Mesenchymal stem cell (in vitro differentiated cells and primary cell): ENCODE measurements at regions not wholly inside any gene's neighbourhood (a gene's known extent, or its start where the extent isn't known, plus 50 kb on each side); places are given as distances from the start of the nearest gene placed in this dataset.

Experiments
- DNase-seq: peaks from one replicate; pipeline ENCODE4 v3.0.0-alpha.2; 2013
- H2AFZ ChIP-seq: one replicate; pipeline ENCODE4 v1.6.1; 2013; ENCODE audit warnings: low read depth, mild to moderate bottlenecking, control low read depth, inconsistent platforms, low read length, moderate library complexity
- H2AK5ac ChIP-seq: 2 replicates; pipeline ENCODE4 v1.6.1; 2013; ENCODE audit warnings: low read length, moderate library complexity, mild to moderate bottlenecking, inconsistent platforms; ENCODE audit not compliant: severe bottlenecking
- H2BK120ac ChIP-seq: one replicate; pipeline ENCODE4 v1.6.1; 2013; ENCODE audit warnings: low read depth, mild to moderate bottlenecking, inconsistent platforms, low read length, moderate library complexity
- H2BK12ac ChIP-seq, 2 experiments: one replicate each; pipeline ENCODE4 v1.6.1; 2013; ENCODE audit warnings: inconsistent platforms in 2 of 2, low read length in 2 of 2, mild to moderate bottlenecking in 2 of 2, moderate library complexity in 2 of 2, control low read depth in 1 of 2
- H2BK15ac ChIP-seq: one replicate; pipeline ENCODE4 v1.6.1; 2013; ENCODE audit warnings: mild to moderate bottlenecking, low read depth, inconsistent platforms; ENCODE audit not compliant: poor library complexity, severe bottlenecking
- H2BK5ac ChIP-seq: 2 replicates; pipeline ENCODE4 v1.6.1; 2013; ENCODE audit warnings: low read depth, mild to moderate bottlenecking, low read length, control low read depth, inconsistent platforms; ENCODE audit not compliant: poor library complexity, severe bottlenecking
- H3K14ac ChIP-seq, 2 experiments: one replicate each; pipeline ENCODE4 v1.6.1; 2013; ENCODE audit warnings: inconsistent platforms in 2 of 2, low read length in 2 of 2, control low read depth in 1 of 2, mild to moderate bottlenecking in 1 of 2, moderate library complexity in 1 of 2
- H3K18ac ChIP-seq, 2 experiments: one replicate each; pipeline ENCODE4 v1.6.1; 2013; ENCODE audit warnings: inconsistent platforms in 2 of 2, low read length in 2 of 2, control low read depth in 1 of 2, low read depth in 1 of 2, mild to moderate bottlenecking in 1 of 2
- H3K23ac ChIP-seq, 2 experiments: one replicate each; pipeline ENCODE4 v1.6.1; 2013; ENCODE audit warnings: inconsistent platforms in 2 of 2, low read length in 2 of 2, mild to moderate bottlenecking in 2 of 2, moderate library complexity in 2 of 2, control low read depth in 1 of 2
- H3K27ac ChIP-seq: 2 replicates; pipeline ENCODE4 v1.5.1; 2013; ENCODE audit warnings: mild to moderate bottlenecking, moderate library complexity, low read length, control low read depth, inconsistent platforms; ENCODE audit not compliant: poor library complexity, severe bottlenecking
- H3K27me3 ChIP-seq, 2 experiments: 2 replicates each; pipeline versions ENCODE4 v1.6.1 to v1.7.0; 2013; ENCODE audit warnings: low read length in 2 of 2, mild to moderate bottlenecking in 2 of 2, moderate library complexity in 2 of 2, control low read depth in 1 of 2, inconsistent platforms in 1 of 2; ENCODE audit not compliant: control insufficient read depth in 1 of 2, insufficient read depth in 1 of 2
- H3K36me3 ChIP-seq, 2 experiments: 2 replicates each; pipeline versions ENCODE4 v1.6.1 to v1.7.0; 2013; ENCODE audit warnings: low read length in 2 of 2, control low read depth in 1 of 2, inconsistent platforms in 1 of 2, low read depth in 1 of 2, mild to moderate bottlenecking in 1 of 2; ENCODE audit not compliant: insufficient read depth in 2 of 2, control insufficient read depth in 1 of 2
- H3K4ac ChIP-seq, 2 experiments: one replicate each; pipeline ENCODE4 v1.6.1; 2013; ENCODE audit warnings: inconsistent platforms in 2 of 2, low read length in 2 of 2, mild to moderate bottlenecking in 2 of 2, moderate library complexity in 2 of 2, control low read depth in 1 of 2, low read depth in 1 of 2
- H3K4me1 ChIP-seq: 2 replicates; pipeline ENCODE4 v1.6.1; 2013; ENCODE audit warnings: low read depth, low read length, control low read depth; ENCODE audit not compliant: control insufficient read depth, insufficient read depth
- H3K4me2 ChIP-seq: 2 replicates; pipeline ENCODE4 v1.6.1; 2013; ENCODE audit warnings: low read length, mild to moderate bottlenecking, inconsistent platforms; ENCODE audit not compliant: poor library complexity, severe bottlenecking
- H3K4me3 ChIP-seq, 2 experiments: 2 replicates each; pipeline versions ENCODE4 v1.5.1 to v1.7.0; 2013; ENCODE audit warnings: low read length in 2 of 2, mild to moderate bottlenecking in 2 of 2, control low read depth in 1 of 2, low read depth in 1 of 2; ENCODE audit not compliant: insufficient read depth in 1 of 2
- H3K79me1 ChIP-seq: replicated peaks from 2 replicates; pipeline ENCODE4 v1.6.1; 2013; ENCODE audit warnings: mild to moderate bottlenecking, control low read depth, low read length, inconsistent platforms; ENCODE audit not compliant: poor library complexity, severe bottlenecking
- H3K9ac ChIP-seq: 2 replicates; pipeline ENCODE4 v1.7.0; 2013; ENCODE audit warnings: mild to moderate bottlenecking, low read length, moderate library complexity
- H3K9me3 ChIP-seq: 2 replicates; pipeline ENCODE4 v1.7.0; 2013; ENCODE audit warnings: mild to moderate bottlenecking, low read length; ENCODE audit not compliant: control insufficient read depth
- H4K8ac ChIP-seq: one replicate; pipeline ENCODE4 v1.6.1; 2013; ENCODE audit warnings: inconsistent platforms, mild to moderate bottlenecking, low read length, moderate library complexity
- H4K91ac ChIP-seq: one replicate; pipeline ENCODE4 v1.6.1; 2013; ENCODE audit warnings: mild to moderate bottlenecking, low read length, inconsistent platforms
- WGBS: methylation state at CpG from one replicate; pipeline ENCODE4 v1.1.7; 2013; ENCODE audit warnings: mixed read lengths; 5-methylcytosine and 5-hydroxymethylcytosine counted together

GRCh38 chr10:4399556-4399955, 426.5 kb upstream of the AKR1E2 start:
- H3K9ac ChIP-seq: no peak overlapping the region
- no peaks in the 10 kb centered on the region for H3K27me3 ChIP-seq
- H3K36me3 ChIP-seq: no peaks in the 10 kb centered on the region
- no peak overlapping the region for H3K4me2 ChIP-seq
- H4K8ac ChIP-seq: no peak overlapping the region
- no peak overlapping the region for H3K4me3 ChIP-seq
- no peak overlapping the region for H2BK12ac ChIP-seq
- no peak overlapping the region for H4K91ac ChIP-seq
- no peak overlapping the region for H3K4ac ChIP-seq
- H2BK5ac ChIP-seq: no peak overlapping the region
- 13% methylated on average over 3 of the region's 3 CpGs for WGBS
- no peak overlapping the region for H2BK15ac ChIP-seq
- no peak overlapping the region for H2AFZ ChIP-seq
- H3K14ac ChIP-seq: no peak overlapping the region
- no peaks in the 10 kb centered on the region for H3K4me1 ChIP-seq
- H3K18ac ChIP-seq: no peak overlapping the region
- no peak overlapping the region for H3K23ac ChIP-seq
- peak; percentile 38 for DNase-seq
- no peaks in the 10 kb centered on the region for H3K9me3 ChIP-seq
- no peak overlapping the region for H2BK120ac ChIP-seq
- no peak overlapping the region for H2AK5ac ChIP-seq
- H3K79me1 ChIP-seq: no peaks in the 10 kb centered on the region
- no peak overlapping the region for H3K27ac ChIP-seq

GRCh38 chr10:4398602-4399001, 427.4 kb upstream of the AKR1E2 start:
- H4K91ac ChIP-seq: no peak overlapping the region
- H2BK120ac ChIP-seq: no peak overlapping the region
- no peaks in the 10 kb centered on the region for H3K4me1 ChIP-seq
- 100% methylated on average over 2 of the region's 3 CpGs for WGBS
- no peak overlapping the region for H4K8ac ChIP-seq
- no peaks in the 10 kb centered on the region for H3K36me3 ChIP-seq
- H2AK5ac ChIP-seq: no peak overlapping the region
- no peak overlapping the region for H3K23ac ChIP-seq
- no peak overlapping the region for H3K4me3 ChIP-seq
- no peak overlapping the region for H2AFZ ChIP-seq
- no peak overlapping the region for H3K27ac ChIP-seq
- no peaks in the 10 kb centered on the region for H3K79me1 ChIP-seq
- no peak overlapping the region for H2BK12ac ChIP-seq
- H3K18ac ChIP-seq: no peak overlapping the region
- H3K4me2 ChIP-seq: no peak overlapping the region
- no peak overlapping the region for H3K4ac ChIP-seq
- H2BK15ac ChIP-seq: no peak overlapping the region
- no peaks in the 10 kb centered on the region for H3K9me3 ChIP-seq
- H3K27me3 ChIP-seq: no peaks in the 10 kb centered on the region
- DNase-seq: no peak
- no peak overlapping the region for H3K9ac ChIP-seq
- H2BK5ac ChIP-seq: no peak overlapping the region
- no peak overlapping the region for H3K14ac ChIP-seq

GRCh38 chr10:4397337-4397736, 428.7 kb upstream of the AKR1E2 start:
- H3K4me1 ChIP-seq: no peaks in the 10 kb centered on the region

GRCh38 chr10:4396401-4397283, 429.4 kb upstream of the AKR1E2 start:
- Histone ChIP-seq H3K23ac (no peak overlapping the region), H2AFZ (no peak overlapping the region), H2BK15ac (no peak overlapping the region), H4K8ac (no peak overlapping the region), H2BK12ac (no peak overlapping the region), H3K4me3 (no peak overlapping the region), H3K9me3 (no peaks in the 10 kb centered on the region), H3K18ac (no peak overlapping the region), H2BK120ac (no peak overlapping the region), H3K36me3 (no peaks in the 10 kb centered on the region), H3K27me3 (no peaks in the 10 kb centered on the region), H3K79me1 (no peaks in the 10 kb centered on the region), H3K4me2 (no peak overlapping the region), H2AK5ac (no peak overlapping the region), H3K9ac (no peak overlapping the region), H3K14ac (no peak overlapping the region), H3K4me1 (no peaks in the 10 kb centered on the region), H2BK5ac (no peak overlapping the region), H4K91ac (no peak overlapping the region), H3K4ac (no peak overlapping the region), H3K27ac (no peak overlapping the region)
- 96% methylated on average over 8 of the region's 9 CpGs for WGBS
- no peak for DNase-seq

More at GRCh38 chr10:4397337-4397736, 428.7 kb upstream of the AKR1E2 start:
- Histone ChIP-seq H3K4me2 (no peak overlapping the region), H2BK15ac (no peak overlapping the region), H4K8ac (no peak overlapping the region), H3K27me3 (no peaks in the 10 kb centered on the region), H3K9ac (no peak overlapping the region), H3K9me3 (no peaks in the 10 kb centered on the region), H4K91ac (no peak overlapping the region), H3K4me3 (no peak overlapping the region), H3K79me1 (no peaks in the 10 kb centered on the region), H2AK5ac (no peak overlapping the region), H2BK5ac (no peak overlapping the region), H3K4ac (no peak overlapping the region), H3K23ac (no peak overlapping the region), H3K36me3 (no peaks in the 10 kb centered on the region), H2BK12ac (no peak overlapping the region), H3K27ac (no peak overlapping the region), H3K18ac (no peak overlapping the region), H2BK120ac (no peak overlapping the region), H3K14ac (no peak overlapping the region), H2AFZ (no peak overlapping the region)
- WGBS: 100% methylated on average over 1 of the region's 3 CpGs
- no peak for DNase-seq
